ENCODE measurements at regions not wholly inside any gene's neighbourhood (a gene's known extent, or its start where the extent isn't known, plus 50 kb on each side); places are given as distances from the start of the nearest gene placed in this dataset.

- TF ChIP-seq CTCF (IDR thresholded peaks at IDR 0.05): no peak
- TF ChIP-seq POLR2AphosphoS2 (conservative IDR thresholded peaks at IDR 0.05; ENCODE audit: low read length): no peak
- TF ChIP-seq EP300 (IDR thresholded peaks at IDR 0.05): no peak
- TF ChIP-seq KDM5A (IDR thresholded peaks at IDR 0.05): no peak
- TF ChIP-seq CHD2 (IDR thresholded peaks at IDR 0.05; ENCODE audit: low read length, partially characterized antibody): no peak
- no peak for TF ChIP-seq BHLHE40 (IDR thresholded peaks at IDR 0.05; ENCODE audit: low read depth, low read length)
- TF ChIP-seq CHD4 (IDR thresholded peaks at IDR 0.05; ENCODE audit: borderline replicate concordance): no peak
- TF ChIP-seq SREBF2 (IDR thresholded peaks at IDR 0.05): no peak
These were observed 448.4 kb upstream of the ZNF608 start for GRCh38 chr5:125194883-125195282.
